Daoy (cell line): ENCODE measurements at regions not wholly inside any gene's neighbourhood (a gene's known extent, or its start where the extent isn't known, plus 50 kb on each side); places are given as distances from the start of the nearest gene placed in this dataset.
"Not testable (repeated sequence)": the region's sequence is repeated elsewhere in the genome, so short reads cannot be mapped to it uniquely, and the experiment has no call there.

ENCODE experiments used
- DNase-seq: peaks from one replicate; pipeline ENCODE4 v3.0.0-alpha.2; 2015; ENCODE audit warnings: low read depth

- no peak for DNase-seq
Observed at GRCh38 chr18:2112435-2113045, 458.8 kb downstream of the METTL4 start.

- no peak for DNase-seq
Observed at GRCh38 chr18:2114289-2114688, 457.0 kb downstream of the METTL4 start.

GRCh38 chr18:2114765-2115164 is 456.5 kb downstream of the METTL4 start:
- no peak for DNase-seq

GRCh38 chr18:2121224-2121623 is 450.1 kb downstream of the METTL4 start:
- no peak for DNase-seq

- no peak for DNase-seq
Observed at GRCh38 chr18:2123077-2123476, 448.2 kb downstream of the METTL4 start.

GRCh38 chr18:2134364-2134763 is 436.9 kb downstream of the METTL4 start:
- DNase-seq = no peak

- no peak for DNase-seq
Observed at GRCh38 chr18:2135309-2135708, 436.0 kb downstream of the METTL4 start.

GRCh38 chr18:2138552-2138951 is 432.8 kb downstream of the METTL4 start:
- no peak for DNase-seq

- peak; percentile 6 for DNase-seq
Observed at GRCh38 chr18:2139691-2140090, 431.6 kb downstream of the METTL4 start.

- no peak for DNase-seq
Observed at GRCh38 chr18:2143636-2144035, 427.7 kb downstream of the METTL4 start.

GRCh38 chr18:2144811-2145210 is 426.5 kb downstream of the METTL4 start:
- DNase-seq = no peak

- no peak for DNase-seq
Observed at GRCh38 chr18:2146092-2146491, 425.2 kb downstream of the METTL4 start.

- no peak for DNase-seq
Observed at GRCh38 chr18:2146754-2147153, 424.6 kb downstream of the METTL4 start.

- DNase-seq = peak; percentile 30
Observed at GRCh38 chr18:2147476-2148230, 423.7 kb downstream of the METTL4 start.

GRCh38 chr18:2148823-2149222 is 422.5 kb downstream of the METTL4 start:
- no peak for DNase-seq

GRCh38 chr18:2150566-2150965 is 420.7 kb downstream of the METTL4 start:
- no peak for DNase-seq

GRCh38 chr18:2154278-2154677 is 417.0 kb downstream of the METTL4 start:
- no peak for DNase-seq

GRCh38 chr18:2164644-2165550 is 406.4 kb downstream of the METTL4 start:
- no peak for DNase-seq

GRCh38 chr18:2166876-2167275 is 404.4 kb downstream of the METTL4 start:
- DNase-seq = not testable (repeated sequence)

GRCh38 chr18:2168022-2168421 is 403.3 kb downstream of the METTL4 start:
- DNase-seq = no peak

GRCh38 chr18:2169656-2170055 is 401.6 kb downstream of the METTL4 start:
- no peak for DNase-seq

- no peak for DNase-seq
Observed at GRCh38 chr18:2171840-2172625, 399.3 kb downstream of the METTL4 start.
